Thyroid gland (tissue), 4 donors: ENCODE measurements at regions not wholly inside any gene's neighbourhood (a gene's known extent, or its start where the extent isn't known, plus 50 kb on each side); places are given as distances from the start of the nearest gene placed in this dataset.

ENCODE experiments used
- CTCF ChIP-seq, 6 experiments: fragments of 200-600 bp in 3 of 6; fragments of 450-650 bp in 3 of 6; sonication (generic) in 3 of 6; IDR thresholded peaks; one replicate each; pipeline ENCODE4 v1.5.1; 2016 to 2019; ENCODE audit warnings: antibody characterized with exemption in 6 of 6, mild to moderate bottlenecking in 2 of 6, inconsistent platforms in 1 of 6, moderate library complexity in 1 of 6
- POLR2A ChIP-seq, 2 donors: fragments of 450-650 bp; IDR thresholded peaks; one replicate each; pipeline ENCODE4 v1.6.1; 2017; ENCODE audit warnings: antibody characterized with exemption in 2 of 2, mild to moderate bottlenecking in 2 of 2, moderate library complexity in 1 of 2

- TF ChIP-seq CTCF (IDR thresholded peaks at IDR 0.05) (no peak), POLR2A (IDR thresholded peaks at IDR 0.05) (no peak)
Measured at GRCh38 chr21:22125581-22125980, 1127.4 kb downstream of the NCAM2 start.
